ENCODE measurements at regions not wholly inside any gene's neighbourhood (a gene's known extent, or its start where the extent isn't known, plus 50 kb on each side); places are given as distances from the start of the nearest gene placed in this dataset.

DNA sequence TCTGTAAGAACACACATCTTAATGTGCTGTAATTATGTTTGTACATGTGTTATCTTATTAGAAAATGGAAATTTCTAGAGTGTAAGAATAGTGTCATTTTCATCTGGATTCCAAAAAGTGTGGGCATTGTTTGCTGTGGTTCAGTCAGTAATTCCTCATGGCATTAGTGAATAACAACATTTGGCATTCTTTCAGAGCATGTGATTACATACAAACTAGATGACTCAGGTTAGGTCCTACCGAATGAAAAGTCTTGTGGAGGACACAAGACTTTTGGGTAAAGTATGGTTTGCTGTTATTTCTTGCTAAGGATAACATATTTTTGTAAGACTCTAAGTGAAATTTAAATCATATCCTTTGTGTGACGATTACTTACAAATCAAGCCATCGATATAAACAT lies 593.1 kb upstream of the NRXN1 start:
- TF ChIP-seq, protein P1, sequence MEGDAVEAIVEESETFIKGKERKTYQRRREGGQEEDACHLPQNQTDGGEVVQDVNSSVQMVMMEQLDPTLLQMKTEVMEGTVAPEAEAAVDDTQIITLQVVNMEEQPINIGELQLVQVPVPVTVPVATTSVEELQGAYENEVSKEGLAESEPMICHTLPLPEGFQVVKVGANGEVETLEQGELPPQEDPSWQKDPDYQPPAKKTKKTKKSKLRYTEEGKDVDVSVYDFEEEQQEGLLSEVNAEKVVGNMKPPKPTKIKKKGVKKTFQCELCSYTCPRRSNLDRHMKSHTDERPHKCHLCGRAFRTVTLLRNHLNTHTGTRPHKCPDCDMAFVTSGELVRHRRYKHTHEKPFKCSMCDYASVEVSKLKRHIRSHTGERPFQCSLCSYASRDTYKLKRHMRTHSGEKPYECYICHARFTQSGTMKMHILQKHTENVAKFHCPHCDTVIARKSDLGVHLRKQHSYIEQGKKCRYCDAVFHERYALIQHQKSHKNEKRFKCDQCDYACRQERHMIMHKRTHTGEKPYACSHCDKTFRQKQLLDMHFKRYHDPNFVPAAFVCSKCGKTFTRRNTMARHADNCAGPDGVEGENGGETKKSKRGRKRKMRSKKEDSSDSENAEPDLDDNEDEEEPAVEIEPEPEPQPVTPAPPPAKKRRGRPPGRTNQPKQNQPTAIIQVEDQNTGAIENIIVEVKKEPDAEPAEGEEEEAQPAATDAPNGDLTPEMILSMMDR (IDR thresholded peaks at IDR 0.05) = no peak
- no peak for TF ChIP-seq POLR2A (IDR thresholded peaks at IDR 0.05)

Measured in right lobe of liver (tissue), 4 donors.